ENCODE measurements at regions not wholly inside any gene's neighbourhood (a gene's known extent, or its start where the extent isn't known, plus 50 kb on each side); places are given as distances from the start of the nearest gene placed in this dataset.
"Not testable (repeated sequence)": the region's sequence is repeated elsewhere in the genome, so short reads cannot be mapped to it uniquely, and the experiment has no call there.

GRCh38 chr7:81482600-81483186 is 287.2 kb downstream of the HGF start:
- DNase-seq (ENCODE audit: low read depth in 2 of 2): no peak

GRCh38 chr7:81478664-81479063 is 291.2 kb downstream of the HGF start:
- no peak for DNase-seq (ENCODE audit: low read depth in 2 of 2)

- DNase-seq (ENCODE audit: low read depth in 2 of 2): not testable (repeated sequence)
These were observed 291.6 kb downstream of the HGF start for GRCh38 chr7:81478201-81478600.

- DNase-seq (ENCODE audit: low read depth in 2 of 2): no peak
These were observed 296.6 kb downstream of the HGF start for GRCh38 chr7:81473236-81473635.

- DNase-seq (ENCODE audit: low read depth in 2 of 2): no peak
These were observed 299.0 kb downstream of the HGF start for GRCh38 chr7:81470724-81471379.

GRCh38 chr7:81469869-81470723 is 299.8 kb downstream of the HGF start:
- peak in 1 of 2 donors; percentile 3 for DNase-seq (ENCODE audit: low read depth in 2 of 2)

GRCh38 chr7:81469153-81469868 is 300.5 kb downstream of the HGF start:
- DNase-seq (ENCODE audit: low read depth in 2 of 2): no peak

GRCh38 chr7:81468526-81468925 is 301.3 kb downstream of the HGF start:
- DNase-seq (ENCODE audit: low read depth in 2 of 2): no peak

GRCh38 chr7:81467964-81468363 is 301.9 kb downstream of the HGF start:
- no peak for DNase-seq (ENCODE audit: low read depth in 2 of 2)

- DNase-seq (ENCODE audit: low read depth in 2 of 2): no peak
These were observed 307.2 kb downstream of the HGF start for GRCh38 chr7:81462672-81463071.

GRCh38 chr7:81460250-81461045 is 309.4 kb downstream of the HGF start:
- no peak for DNase-seq (ENCODE audit: low read depth in 2 of 2)

- no peak for DNase-seq (ENCODE audit: low read depth in 2 of 2)
These were observed 310.4 kb downstream of the HGF start for GRCh38 chr7:81459485-81459884.

GRCh38 chr7:81457852-81458522 is 311.9 kb downstream of the HGF start:
- DNase-seq (ENCODE audit: low read depth in 2 of 2): no peak

- DNase-seq (ENCODE audit: low read depth in 2 of 2): not testable (repeated sequence)
These were observed 316.1 kb downstream of the HGF start for GRCh38 chr7:81453770-81454169.

GRCh38 chr7:81449105-81449504 is 320.7 kb downstream of the HGF start:
- DNase-seq (ENCODE audit: low read depth in 2 of 2): no peak

GRCh38 chr7:81447351-81447952 is 322.4 kb downstream of the HGF start:
- DNase-seq (ENCODE audit: low read depth in 2 of 2): no peak

- DNase-seq (ENCODE audit: low read depth in 2 of 2): no peak
These were observed 323.6 kb downstream of the HGF start for GRCh38 chr7:81446212-81446611.

- no peak for DNase-seq (ENCODE audit: low read depth in 2 of 2)
These were observed 324.4 kb downstream of the HGF start for GRCh38 chr7:81445462-81445861.

- DNase-seq (ENCODE audit: low read depth in 2 of 2): no peak
These were observed 328.1 kb downstream of the HGF start for GRCh38 chr7:81441750-81442149.

GRCh38 chr7:81439591-81439990 is 330.3 kb downstream of the HGF start:
- DNase-seq (ENCODE audit: low read depth in 2 of 2): no peak

Data from stimulated activated CD4-positive, alpha-beta T cell treated with anti-CD3 and anti-CD28 coated beads, Interleukin-15, amount 100 ng/mL, for 48 hours (primary cell).